Caco-2 (cell line): ENCODE measurements at regions not wholly inside any gene's neighbourhood (a gene's known extent, or its start where the extent isn't known, plus 50 kb on each side); places are given as distances from the start of the nearest gene placed in this dataset.

Experiments used
- BruUV-seq: library from RNA; stranded (reverse); fragments of 400-500 nt; replicated peaks from 2 replicates; lab custom pipeline; 2021; lab: Mats Ljungman, UMichigan
- CTCF ChIA-PET: fragments of 300-600 bp; sonication (Branson Sonifier 250); formaldehyde crosslinking; loops from one replicate; lab custom pipeline; 2022; ENCODE audit warnings: antibody characterized with exemption; lab: Charles Lee
- POLR2A ChIA-PET: fragments of 300-600 bp; sonication (Branson Sonifier 250); formaldehyde crosslinking; loops from one replicate; lab custom pipeline; 2022; ENCODE audit warnings: antibody characterized with exemption; lab: Charles Lee
- DNase-seq, 2 experiments: peaks; one replicate each; pipeline versions ENCODE4 v3.0.0 to v3.0.0-alpha.2; 2020 to 2022
- H3K27me3 ChIP-seq: replicated peaks from 2 replicates; pipeline ENCODE4 v1.6.0; 2011; ENCODE audit warnings: low read length; ENCODE audit not compliant: control insufficient read depth, insufficient read depth
- H3K36me3 ChIP-seq: 2 replicates; pipeline ENCODE4 v1.5.1; 2011; ENCODE audit warnings: low read length; ENCODE audit not compliant: control insufficient read depth, insufficient read depth
- H3K4me1 ChIP-seq: fragments of 250-450 bp; sonication (Bioruptor Pico); 2 replicates; pipeline ENCODE4 v1.5.1; 2020; ENCODE audit warnings: mild to moderate bottlenecking
- H3K4me3 ChIP-seq: 2 replicates; pipeline ENCODE4 v1.5.1; 2011; ENCODE audit warnings: low read depth, mild to moderate bottlenecking, control low read depth, low read length
- H3K9me3 ChIP-seq: fragments of 250-450 bp; sonication (Bioruptor Pico); 2 replicates; pipeline ENCODE4 v1.5.1; 2020; ENCODE audit warnings: mild to moderate bottlenecking, moderate library complexity
- H3K27ac Mint-ChIP-seq: one replicate; pipeline ENCODE4 v1.8.0; 2022; ENCODE audit warnings: mixed read lengths; ENCODE audit not compliant: unreplicated experiment
- H3K27me3 Mint-ChIP-seq: one replicate; pipeline ENCODE4 v1.8.0; 2022; ENCODE audit warnings: mixed read lengths; ENCODE audit not compliant: insufficient read depth, unreplicated experiment
- H3K36me3 Mint-ChIP-seq: one replicate; pipeline ENCODE4 v1.8.0; 2022; ENCODE audit warnings: mild to moderate bottlenecking, mixed read lengths; ENCODE audit not compliant: insufficient read depth, unreplicated experiment
- H3K4me1 Mint-ChIP-seq: one replicate; pipeline ENCODE4 v1.8.0; 2022; ENCODE audit warnings: low read depth, mixed read lengths; ENCODE audit not compliant: unreplicated experiment
- H3K4me3 Mint-ChIP-seq: one replicate; pipeline ENCODE4 v1.8.0; 2022; ENCODE audit warnings: mild to moderate bottlenecking, moderate library complexity, mixed read lengths; ENCODE audit not compliant: unreplicated experiment
- H3K9me3 Mint-ChIP-seq: one replicate; pipeline ENCODE4 v1.8.0; 2022; ENCODE audit warnings: mixed read lengths; ENCODE audit not compliant: unreplicated experiment
- CTCF ChIP-seq, 2 experiments: fragments of 200-600 bp in 1 of 2; IDR thresholded peaks; 1 replicate in 1 of 2; 2 replicates in 1 of 2; pipeline versions ENCODE4 v1.5.1 to v1.8.0; 2011 to 2022; ENCODE audit warnings: antibody characterized with exemption in 1 of 2, control low read depth in 1 of 2, inconsistent platforms in 1 of 2, low read depth in 1 of 2, low read length in 1 of 2, mild to moderate bottlenecking in 1 of 2, moderate library complexity in 1 of 2; ENCODE audit not compliant: insufficient read depth in 1 of 2, severe bottlenecking in 1 of 2, unreplicated experiment in 1 of 2
- intact Hi-C: fragments of 100-400 bp; cut with micrococcal nuclease; formaldehyde crosslinking; loops from one replicate; pipeline ENCODE4 v1.10.0; 2022; ENCODE audit not compliant: unreplicated experiment

- Mint-ChIP-seq H3K36me3 (no peaks in the 10 kb centered on the region), H3K4me1 (peaks cover 34% of the 10 kb centered on the region)
- CTCF ChIA-PET = interaction anchor here (1.3 to 1.4 kb wide), 2 partner anchors 10 to 76 kb away, joined by 4 to 7 read pairs; no protein-coding TSS in a partner anchor
Observed at GRCh38 chr1:113216664-113217063, 143.7 kb downstream of the LRIG2 start.

GRCh38 chr1:113217447-113218208 is 144.6 kb downstream of the LRIG2 start:
- no peaks in the 10 kb centered on the region for H3K36me3 ChIP-seq
- Mint-ChIP-seq H3K4me1 (peaks cover 34% of the 10 kb centered on the region), H3K4me3 (peak overlapping the region; percentile 19), H3K27me3 (no peaks in the 10 kb centered on the region), H3K27ac (peak overlapping the region; percentile 55), H3K36me3 (no peaks in the 10 kb centered on the region), H3K9me3 (peaks cover 16% of the 10 kb centered on the region)
- ChIA-PET CTCF (interaction anchor here (1.3 to 1.4 kb wide), 2 partner anchors 11 to 77 kb away, joined by 4 to 7 read pairs; no protein-coding TSS in a partner anchor), POLR2A (no interaction called here)
- H3K4me3 ChIP-seq = no peak overlapping the region
- H3K4me1 ChIP-seq = peaks cover 39% of the 10 kb centered on the region
- intact Hi-C loops = loop anchor here (1.0 to 5.0 kb wide), 5 partner anchors 8 to 173 kb away; partner anchors contain the start of gene MAGI3
- H3K9me3 ChIP-seq = peaks cover 8% of the 10 kb centered on the region; the same call in 1 of the 2 replicates
- no peak for TF ChIP-seq CTCF (IDR thresholded peaks at IDR 0.05; ENCODE audit: insufficient read depth in 1 of 2, low read depth in 1 of 2, low read length in 1 of 2, severe bottlenecking in 1 of 2, unreplicated experiment in 1 of 2)
- no peaks in the 10 kb centered on the region for H3K27me3 ChIP-seq
- peak; percentile 62 to 75 for DNase-seq
- BruUV-seq = no TSS peak

More at GRCh38 chr1:113216664-113217063, 143.7 kb downstream of the LRIG2 start:
- peaks cover 39% of the 10 kb centered on the region for H3K4me1 ChIP-seq
- DNase-seq = no peak
- POLR2A ChIA-PET = no interaction called here
- no peak for TF ChIP-seq CTCF (IDR thresholded peaks at IDR 0.05; ENCODE audit: insufficient read depth in 1 of 2, low read depth in 1 of 2, low read length in 1 of 2, severe bottlenecking in 1 of 2, unreplicated experiment in 1 of 2)
- intact Hi-C loops = loop anchor here (1.0 to 5.0 kb wide), 4 partner anchors 7 to 91 kb away; no protein-coding TSS in a partner anchor
- Mint-ChIP-seq H3K27ac (peak overlapping the region; percentile 55), H3K27me3 (no peaks in the 10 kb centered on the region), H3K9me3 (peaks cover 16% of the 10 kb centered on the region), H3K4me3 (no peak overlapping the region)
- no TSS peak for BruUV-seq
- no peaks in the 10 kb centered on the region for H3K36me3 ChIP-seq
- H3K4me3 ChIP-seq = no peak overlapping the region
- H3K9me3 ChIP-seq = peaks cover 8% of the 10 kb centered on the region; the same call in 1 of the 2 replicates
- H3K27me3 ChIP-seq = no peaks in the 10 kb centered on the region

- intact Hi-C loops = loop anchor here (2.0 to 5.0 kb wide), 2 partner anchors 72 to 171 kb away; partner anchors contain the start of gene MAGI3
- peaks cover 16% of the 10 kb centered on the region for H3K9me3 Mint-ChIP-seq
- CTCF ChIA-PET = interaction anchor here (0.7 to 0.8 kb wide), 2 partner anchors 12 to 153 kb away, joined by 3 to 4 read pairs; no protein-coding TSS in a partner anchor
- H3K4me3 Mint-ChIP-seq = no peak overlapping the region
- peaks cover 34% of the 10 kb centered on the region for H3K4me1 Mint-ChIP-seq
- no peak for TF ChIP-seq CTCF (IDR thresholded peaks at IDR 0.05; ENCODE audit: insufficient read depth in 1 of 2, low read depth in 1 of 2, low read length in 1 of 2, severe bottlenecking in 1 of 2, unreplicated experiment in 1 of 2)
- H3K27me3 Mint-ChIP-seq = no peaks in the 10 kb centered on the region
- H3K4me3 ChIP-seq = no peak overlapping the region
- H3K27ac Mint-ChIP-seq = peak overlapping the region; percentile 55
- peaks cover 8% of the 10 kb centered on the region; the same call in 1 of the 2 replicates for H3K9me3 ChIP-seq
- DNase-seq = no peak
- no TSS peak for BruUV-seq
- H3K36me3 ChIP-seq = no peaks in the 10 kb centered on the region
- no peaks in the 10 kb centered on the region for H3K36me3 Mint-ChIP-seq
- H3K4me1 ChIP-seq = peaks cover 39% of the 10 kb centered on the region
- POLR2A ChIA-PET = no interaction called here
- H3K27me3 ChIP-seq = no peaks in the 10 kb centered on the region
Observed at GRCh38 chr1:113219377-113219776, 146.4 kb downstream of the LRIG2 start.
